Epithelial cell of proximal tubule (primary cell): ENCODE measurements at regions not wholly inside any gene's neighbourhood (a gene's known extent, or its start where the extent isn't known, plus 50 kb on each side); places are given as distances from the start of the nearest gene placed in this dataset.

ENCODE experiments used
- DNase-seq: peaks from one replicate; pipeline ENCODE4 v3.0.0-alpha.2; 2011; ENCODE audit warnings: low read depth
- H3K4me3 ChIP-seq: 2 replicates; pipeline ENCODE4 v1.5.1; 2011; ENCODE audit warnings: low read depth, mild to moderate bottlenecking, low read length
- TF ChIP-seq, protein P1 (sequence below): conservative IDR thresholded peaks from 2 replicates; pipeline ENCODE4 v1.5.1; 2012; ENCODE audit warnings: low read depth, mild to moderate bottlenecking, low read length

- TF ChIP-seq, protein P1, sequence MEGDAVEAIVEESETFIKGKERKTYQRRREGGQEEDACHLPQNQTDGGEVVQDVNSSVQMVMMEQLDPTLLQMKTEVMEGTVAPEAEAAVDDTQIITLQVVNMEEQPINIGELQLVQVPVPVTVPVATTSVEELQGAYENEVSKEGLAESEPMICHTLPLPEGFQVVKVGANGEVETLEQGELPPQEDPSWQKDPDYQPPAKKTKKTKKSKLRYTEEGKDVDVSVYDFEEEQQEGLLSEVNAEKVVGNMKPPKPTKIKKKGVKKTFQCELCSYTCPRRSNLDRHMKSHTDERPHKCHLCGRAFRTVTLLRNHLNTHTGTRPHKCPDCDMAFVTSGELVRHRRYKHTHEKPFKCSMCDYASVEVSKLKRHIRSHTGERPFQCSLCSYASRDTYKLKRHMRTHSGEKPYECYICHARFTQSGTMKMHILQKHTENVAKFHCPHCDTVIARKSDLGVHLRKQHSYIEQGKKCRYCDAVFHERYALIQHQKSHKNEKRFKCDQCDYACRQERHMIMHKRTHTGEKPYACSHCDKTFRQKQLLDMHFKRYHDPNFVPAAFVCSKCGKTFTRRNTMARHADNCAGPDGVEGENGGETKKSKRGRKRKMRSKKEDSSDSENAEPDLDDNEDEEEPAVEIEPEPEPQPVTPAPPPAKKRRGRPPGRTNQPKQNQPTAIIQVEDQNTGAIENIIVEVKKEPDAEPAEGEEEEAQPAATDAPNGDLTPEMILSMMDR: no peak
- no peak for DNase-seq
- H3K4me3 ChIP-seq: no peak overlapping the region
Measured at GRCh38 chr15:37517191-37517895, 417.0 kb upstream of the MEIS2 start.

- no peak for DNase-seq
- H3K4me3 ChIP-seq: no peak overlapping the region
- TF ChIP-seq, protein P1: no peak
Measured at GRCh38 chr15:37518436-37518835, 416.0 kb upstream of the TMCO5A start.

- H3K4me3 ChIP-seq: no peak overlapping the region
- TF ChIP-seq, protein P1: no peak
- DNase-seq: no peak
Measured at GRCh38 chr15:37520026-37520425, 414.4 kb upstream of the TMCO5A start.

DNA sequence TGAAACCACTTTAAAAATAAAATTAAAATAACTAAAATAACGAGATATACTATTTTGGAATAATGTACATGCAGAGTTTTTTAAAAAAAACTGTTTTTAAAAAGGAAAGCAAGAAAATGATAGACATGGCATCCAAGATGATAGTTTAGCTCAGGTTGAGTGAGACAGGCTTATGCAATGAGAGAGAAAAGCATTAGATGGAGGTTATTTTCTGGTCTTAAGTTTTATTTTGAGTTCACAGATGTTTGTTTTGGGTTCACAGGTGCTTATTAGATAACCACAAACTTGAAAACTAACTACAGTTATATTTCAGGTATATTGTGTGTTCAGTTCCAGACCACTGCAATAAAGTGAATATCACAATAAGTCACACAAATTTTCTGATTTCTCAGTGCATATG, 413.6 kb upstream of the TMCO5A start:
- TF ChIP-seq, protein P1: no peak
- no peak for DNase-seq
- no peak overlapping the region for H3K4me3 ChIP-seq

DNA sequence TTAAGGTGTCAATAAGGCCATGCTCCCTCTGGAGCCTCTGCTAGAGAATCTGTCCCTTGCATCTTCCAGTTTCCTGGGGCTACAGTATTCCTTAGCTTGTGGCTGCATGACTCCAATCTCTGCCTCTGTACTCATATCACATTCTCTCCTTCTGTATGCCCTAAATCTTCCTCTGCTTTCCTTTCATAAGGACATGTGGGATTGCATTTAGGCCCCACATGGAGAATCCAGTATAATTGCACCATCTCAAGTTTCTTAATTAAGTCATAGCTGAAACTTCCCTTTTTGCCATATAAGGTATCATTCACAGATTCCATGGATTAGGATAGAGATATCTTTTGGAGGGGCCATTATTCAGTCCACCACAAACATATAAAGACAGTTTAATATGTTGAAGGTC, 409.8 kb upstream of the TMCO5A start:
- no peak overlapping the region for H3K4me3 ChIP-seq
- DNase-seq: no peak
- TF ChIP-seq, protein P1: no peak

GRCh38 chr15:37528432-37528831, 406.0 kb upstream of the TMCO5A start:
- TF ChIP-seq, protein P1: no peak
- no peak for DNase-seq
- no peak overlapping the region for H3K4me3 ChIP-seq

DNA sequence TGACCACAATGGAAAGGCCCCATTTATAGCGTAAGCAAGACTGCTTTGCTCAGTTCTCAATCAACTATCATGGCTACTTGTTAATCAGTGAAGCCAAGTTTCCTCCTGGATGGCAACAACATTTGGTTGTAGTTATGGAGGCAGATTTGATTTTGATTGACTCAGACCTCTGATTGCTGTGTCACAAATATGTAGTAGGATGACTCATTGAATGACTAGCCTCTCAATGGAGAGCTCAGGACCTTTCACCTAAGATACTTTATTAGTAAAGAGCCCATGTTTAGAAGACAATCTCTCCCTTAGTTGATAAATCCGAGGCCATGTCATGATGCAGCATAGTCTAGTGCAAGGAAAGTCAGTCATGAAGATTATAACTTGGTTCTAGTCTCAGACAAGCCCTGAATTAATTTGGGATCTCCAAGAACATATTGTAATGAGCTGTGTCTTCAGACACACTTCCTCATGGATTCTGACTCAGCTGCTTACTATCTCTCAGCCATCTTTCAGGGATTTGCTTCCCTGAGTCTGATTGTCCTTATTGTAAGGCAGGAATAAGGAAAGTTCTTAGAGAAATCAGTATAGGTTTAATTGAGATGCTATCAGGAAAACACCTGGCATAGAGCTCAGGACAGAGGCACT, 397.4 kb upstream of the TMCO5A start:
- TF ChIP-seq, protein P1: no peak
- DNase-seq: no peak

More for the DNA sequence above, 397.4 kb upstream of the TMCO5A start:
- no peak overlapping the region for H3K4me3 ChIP-seq
